Ecto neural progenitor cell (in vitro differentiated cells): ENCODE measurements at regions not wholly inside any gene's neighbourhood (a gene's known extent, or its start where the extent isn't known, plus 50 kb on each side); places are given as distances from the start of the nearest gene placed in this dataset.

ENCODE experiments used
- DNase-seq: peaks from one replicate; pipeline ENCODE4 v3.0.0-alpha.2; 2018; ENCODE audit warnings: low spot score

DNA sequence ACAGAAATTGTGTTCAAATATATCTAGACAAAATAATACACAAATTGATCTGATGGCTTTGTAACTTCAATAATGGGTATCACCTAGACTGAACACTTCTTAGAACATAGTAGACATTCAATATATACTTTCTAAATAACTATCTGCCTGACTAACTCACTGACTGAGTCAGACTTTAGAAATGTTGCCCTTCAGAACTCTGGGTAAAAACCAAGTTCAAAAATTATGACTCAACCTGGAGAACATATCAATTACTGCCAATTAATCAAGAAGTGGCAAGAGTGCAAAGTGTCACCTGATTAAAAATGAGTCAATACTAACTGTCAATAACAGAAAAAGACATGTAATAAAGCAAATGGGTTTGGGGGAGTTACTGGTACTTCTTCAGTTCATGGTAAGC is 144.6 kb upstream of the TMCO5A start:
- DNase-seq = no peak

DNA sequence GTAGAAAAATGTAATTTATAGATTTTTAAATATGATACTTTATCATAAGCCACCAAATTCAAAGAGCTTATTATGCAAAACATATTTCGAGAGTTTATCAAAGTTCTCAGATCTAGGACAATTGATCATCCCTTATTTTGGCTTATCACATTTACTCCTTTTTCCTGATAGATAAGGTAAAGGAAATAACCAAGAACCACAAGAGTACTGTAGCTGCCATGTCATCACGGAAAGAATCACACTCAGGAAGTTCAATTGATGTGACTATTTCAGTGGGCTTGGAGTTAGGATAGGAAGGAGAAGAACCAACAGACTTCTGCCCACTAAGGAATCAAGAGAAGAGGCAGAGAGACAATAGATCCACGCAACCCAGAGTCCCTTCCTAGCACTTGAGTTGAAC is 142.7 kb upstream of the TMCO5A start:
- DNase-seq = no peak

- no peak for DNase-seq
Observed at GRCh38 chr15:37792351-37792750, 142.1 kb upstream of the TMCO5A start.

- peak; percentile 48 for DNase-seq
Observed at GRCh38 chr15:37793851-37794250, 140.6 kb upstream of the TMCO5A start.

- no peak for DNase-seq
Observed at GRCh38 chr15:37794947-37795346, 139.5 kb upstream of the TMCO5A start.

DNA sequence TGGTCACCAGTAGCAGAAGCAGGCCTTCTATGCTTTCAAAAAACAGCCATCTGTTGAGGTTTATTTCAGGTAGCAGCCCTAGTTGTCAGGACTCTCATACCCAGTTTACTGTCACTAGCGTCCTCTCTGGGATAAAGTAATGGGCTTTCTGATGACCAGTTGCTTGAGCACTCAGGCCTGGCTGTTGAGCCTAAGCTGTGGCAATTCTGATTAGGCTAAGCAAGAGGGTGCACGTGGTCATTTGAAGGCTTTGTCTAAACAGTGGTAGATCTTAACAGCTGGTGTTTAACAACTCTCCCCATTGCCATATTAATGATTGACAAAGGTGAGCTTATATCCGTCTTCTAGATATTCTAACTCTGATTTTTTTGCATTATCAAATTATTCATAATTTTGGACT is 132.9 kb upstream of the TMCO5A start:
- DNase-seq = no peak

DNA sequence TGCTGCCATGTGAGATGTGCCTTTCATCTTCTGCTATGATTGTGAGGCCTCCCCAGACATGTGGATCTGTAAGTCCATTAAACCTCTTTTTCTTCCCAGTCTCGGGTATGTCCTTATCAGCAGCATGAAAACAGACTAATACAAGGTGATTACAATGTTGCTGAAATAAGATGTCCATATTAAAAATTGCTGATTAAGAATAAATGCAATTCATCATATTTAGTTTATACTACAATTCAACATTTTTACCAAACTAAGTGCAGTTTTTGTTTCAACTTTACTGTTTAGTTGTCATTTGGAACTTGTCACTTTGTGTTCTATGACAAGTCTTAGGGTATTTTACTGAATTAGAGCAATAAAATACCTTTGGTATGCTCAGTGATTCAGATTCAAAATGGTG is 127.6 kb upstream of the TMCO5A start:
- no peak for DNase-seq

- no peak for DNase-seq
Observed at GRCh38 chr15:37810381-37810780, 124.1 kb upstream of the TMCO5A start.

DNA sequence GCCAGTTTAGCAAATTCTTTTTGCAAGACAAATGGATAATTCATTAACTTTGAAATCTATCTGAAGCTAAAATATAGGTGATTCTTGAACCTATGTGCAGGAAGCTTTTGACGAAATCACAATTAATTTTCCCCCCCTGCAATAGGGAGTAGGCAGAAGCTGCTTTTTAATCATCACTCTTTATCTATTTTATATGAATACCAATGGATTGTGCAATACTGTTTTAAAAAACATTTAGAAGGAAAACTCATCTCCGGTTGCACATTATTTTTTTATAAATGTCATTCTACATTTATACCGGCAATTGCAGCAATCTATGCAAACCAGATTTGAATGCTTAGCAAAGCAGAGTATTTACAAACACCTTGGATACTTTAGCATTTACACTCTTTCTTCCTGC is 121.1 kb upstream of the TMCO5A start:
- no peak for DNase-seq

DNA sequence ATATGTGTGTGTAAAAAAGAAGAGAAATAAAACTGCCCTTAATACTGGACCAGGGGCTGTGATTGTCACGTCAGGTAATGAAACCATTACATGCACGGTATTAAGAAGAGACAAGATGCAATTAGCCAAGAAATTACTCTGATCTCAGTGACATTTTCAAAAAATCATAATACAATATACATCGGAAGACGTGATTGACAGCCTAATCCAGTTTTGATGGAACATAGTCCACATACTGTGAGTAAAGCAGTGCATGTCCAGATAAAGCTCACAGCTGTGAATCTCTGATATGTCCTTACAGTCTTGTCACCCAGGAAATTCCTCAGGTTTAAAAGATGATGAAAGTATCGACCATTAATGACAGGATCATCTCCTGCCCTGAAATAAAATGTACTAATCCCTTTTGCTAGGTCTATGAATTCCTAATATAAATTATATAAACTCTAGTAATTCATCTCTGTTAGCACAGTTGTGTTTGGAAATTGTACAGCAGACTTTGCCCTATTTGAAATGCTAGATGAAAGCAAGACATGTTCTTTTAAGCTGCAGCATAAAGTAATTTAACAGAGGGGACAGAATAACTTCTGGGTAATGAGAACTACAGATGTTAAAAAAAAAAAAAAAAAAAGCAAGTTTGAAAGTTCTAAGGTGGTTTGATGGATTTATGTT is 119.5 kb upstream of the TMCO5A start:
- no peak for DNase-seq

GRCh38 chr15:37818152-37818677 is 116.2 kb upstream of the TMCO5A start:
- no peak for DNase-seq

GRCh38 chr15:37819191-37819590 is 115.2 kb upstream of the TMCO5A start:
- no peak for DNase-seq

DNA sequence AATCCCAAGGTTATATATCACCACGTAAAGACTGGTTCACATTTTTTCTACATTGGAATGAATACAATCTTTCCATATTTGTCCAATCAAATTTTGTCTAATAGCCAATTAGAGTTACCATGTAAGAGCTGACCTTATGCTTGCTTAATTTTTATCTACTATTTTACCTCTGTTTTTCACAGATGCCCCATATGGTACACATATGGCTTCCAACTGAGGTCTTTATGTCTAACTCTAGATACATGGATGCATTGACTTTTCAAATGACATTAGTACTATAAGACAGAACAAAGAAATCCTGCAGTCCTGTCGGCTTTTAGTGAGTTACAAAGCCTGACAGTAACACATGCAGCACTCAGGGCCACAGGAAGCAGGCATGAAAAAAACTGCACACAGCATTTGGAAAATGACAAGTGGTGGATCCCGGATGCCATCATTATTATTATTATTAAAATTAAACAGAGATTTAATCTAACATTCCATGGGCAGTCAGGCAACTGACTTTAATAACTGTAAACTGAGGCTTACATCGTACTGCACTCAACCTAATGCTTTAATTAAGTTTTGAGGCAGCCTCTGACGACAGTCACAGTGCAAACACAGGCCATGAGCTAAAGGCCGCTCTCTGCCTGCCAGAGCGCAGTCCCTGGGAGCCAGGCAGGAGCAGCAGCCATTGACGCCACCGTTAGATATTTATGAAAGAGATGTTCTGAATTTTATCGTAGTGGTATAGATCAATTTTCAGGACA is 113.9 kb upstream of the TMCO5A start:
- DNase-seq = no peak

DNA sequence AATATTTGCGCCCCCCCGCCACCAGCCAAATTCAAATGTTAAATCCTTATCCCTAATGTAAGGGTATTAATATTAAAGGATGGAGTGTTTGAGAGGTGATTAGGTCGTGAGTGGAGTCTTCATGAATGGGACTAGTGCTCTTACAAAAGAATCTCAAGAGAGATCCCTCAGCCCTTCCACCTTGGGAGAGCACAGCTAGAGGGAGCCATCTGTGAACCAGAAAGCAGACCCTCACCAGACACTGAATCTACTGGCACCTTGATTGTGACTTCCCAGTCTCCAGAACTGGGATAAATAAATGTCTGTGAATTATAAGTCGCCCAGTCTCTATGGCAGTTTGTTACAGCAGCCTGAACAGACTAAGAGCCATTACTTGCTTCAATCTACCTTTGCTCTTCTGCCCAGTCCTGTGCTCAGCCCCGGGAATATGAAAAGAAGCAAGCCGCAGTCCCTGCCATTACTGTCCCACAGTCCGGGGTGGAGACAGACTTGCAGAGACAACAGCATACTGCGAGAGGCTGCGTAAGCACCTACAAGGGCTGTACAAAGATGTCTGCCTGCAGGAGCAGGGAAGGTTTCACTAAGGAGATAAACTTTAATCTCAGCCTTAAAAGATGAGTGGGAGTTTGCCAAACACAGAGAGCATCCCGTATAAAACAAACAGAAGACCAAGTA is 110.7 kb upstream of the TMCO5A start:
- no peak for DNase-seq

DNA sequence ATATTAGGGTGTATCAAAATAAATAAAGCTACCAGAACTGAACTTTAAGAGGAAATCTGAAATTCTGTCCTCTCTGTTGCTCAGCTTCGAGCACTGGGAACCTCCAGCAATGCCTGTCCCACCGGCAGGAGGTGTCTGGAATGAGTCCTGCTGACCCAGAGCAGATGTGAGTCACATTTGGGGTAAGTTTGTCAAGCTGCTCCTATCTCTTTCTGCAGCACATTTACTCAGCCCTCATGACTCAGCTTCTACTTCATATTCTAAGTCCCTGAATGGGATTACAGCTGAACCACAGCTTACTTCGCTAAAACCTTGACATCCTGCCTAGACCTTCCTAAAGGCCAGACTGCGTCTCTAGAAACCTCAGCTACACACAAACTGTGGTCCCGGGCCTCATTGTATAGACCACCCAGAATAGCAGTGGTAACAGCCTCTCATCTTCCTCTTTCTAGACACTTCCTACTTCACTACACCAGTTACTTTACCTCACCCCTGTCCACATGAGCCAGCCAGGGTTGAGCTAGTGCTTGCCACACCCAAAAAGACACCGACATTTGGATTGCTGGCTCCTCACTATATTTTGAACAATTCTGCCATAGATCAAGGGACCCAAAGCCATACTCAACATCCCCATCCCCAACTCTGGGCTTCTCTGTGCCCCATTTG is 109.6 kb upstream of the TMCO5A start:
- DNase-seq = no peak

DNA sequence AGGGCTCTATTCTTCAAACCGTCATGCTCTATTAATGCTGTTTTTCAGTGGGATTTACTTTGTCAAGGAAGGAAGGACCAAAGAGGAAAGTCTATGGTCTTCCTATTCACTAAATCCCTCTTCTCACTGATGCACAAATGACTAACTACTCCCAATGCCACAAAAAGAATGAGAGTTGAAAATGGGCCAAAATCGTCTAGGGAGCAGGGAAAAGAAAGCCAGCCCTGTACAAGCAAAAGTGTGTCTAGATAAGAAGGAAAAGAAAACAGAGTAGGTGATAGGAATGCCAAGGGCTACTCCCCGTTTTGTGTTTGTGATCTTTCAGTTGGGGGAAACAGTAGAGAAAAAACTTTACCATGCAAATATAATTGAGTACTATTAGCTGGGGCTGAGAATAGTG is 97.2 kb upstream of the TMCO5A start:
- no peak for DNase-seq

- no peak for DNase-seq
Observed at GRCh38 chr15:37847776-37848175, 86.7 kb upstream of the TMCO5A start.

GRCh38 chr15:37856109-37856508 is 78.3 kb upstream of the TMCO5A start:
- DNase-seq = no peak

DNA sequence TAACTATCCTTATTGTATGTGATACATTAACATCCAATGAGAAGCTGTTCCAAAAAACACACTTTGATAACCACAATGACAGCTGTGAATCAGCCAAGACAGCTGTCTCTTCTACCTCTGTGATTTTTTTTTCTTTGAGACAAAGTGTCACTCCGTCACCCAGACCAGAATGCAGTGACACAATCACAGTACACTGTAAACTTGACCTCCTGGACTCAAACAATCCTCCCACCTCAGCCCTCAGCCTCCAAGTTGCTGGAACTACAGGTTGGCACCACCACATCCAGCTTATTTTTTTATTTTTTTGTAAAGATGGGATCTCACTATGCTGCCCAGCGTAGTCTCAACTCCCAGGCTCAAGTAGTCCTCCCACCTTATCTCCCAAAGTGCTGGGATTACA is 73.5 kb upstream of the TMCO5A start:
- no peak for DNase-seq

GRCh38 chr15:37865687-37866086 is 68.8 kb upstream of the TMCO5A start:
- DNase-seq = no peak

DNA sequence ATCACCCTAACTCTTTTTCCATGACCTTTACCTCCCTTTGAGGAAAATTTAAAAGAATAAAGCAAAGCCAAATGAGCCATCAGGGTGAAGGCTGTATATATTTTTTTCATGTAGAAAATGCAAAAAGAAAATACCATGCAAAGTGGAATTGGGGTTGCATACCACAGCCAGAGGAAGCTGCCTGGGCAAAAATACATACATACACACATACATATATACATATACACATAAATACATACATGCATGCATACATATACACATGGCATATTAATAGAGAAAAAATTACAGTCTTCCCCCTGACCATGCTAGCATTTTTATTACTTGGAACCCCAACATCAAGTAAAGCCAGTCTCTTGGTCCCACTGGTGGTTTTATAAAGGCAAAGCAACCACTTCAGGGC is 63.7 kb upstream of the TMCO5A start:
- DNase-seq = no peak

DNA sequence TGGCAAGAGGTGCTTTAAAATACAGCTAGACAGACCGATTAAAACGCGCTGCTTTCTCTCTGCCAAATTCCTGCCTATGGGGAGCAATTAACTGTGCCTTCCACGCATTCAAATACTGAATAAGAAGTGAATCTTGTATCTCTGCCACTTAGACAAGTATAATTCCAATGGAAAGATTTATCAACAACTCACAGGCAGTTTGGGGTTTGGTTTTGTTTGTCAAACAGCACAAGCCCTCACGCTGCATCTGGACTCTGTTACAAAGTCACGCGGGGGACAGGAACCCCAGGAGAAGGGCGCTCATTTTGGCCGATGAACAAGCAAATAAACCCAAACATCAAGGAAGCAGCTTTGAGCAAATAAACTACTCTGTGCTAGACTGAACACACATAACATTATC is 61.8 kb upstream of the TMCO5A start:
- no peak for DNase-seq

- DNase-seq = no peak
Observed at GRCh38 chr15:37873336-37873735, 61.1 kb upstream of the TMCO5A start.
